ENCODE measurements at regions not wholly inside any gene's neighbourhood (a gene's known extent, or its start where the extent isn't known, plus 50 kb on each side); places are given as distances from the start of the nearest gene placed in this dataset.

DNA sequence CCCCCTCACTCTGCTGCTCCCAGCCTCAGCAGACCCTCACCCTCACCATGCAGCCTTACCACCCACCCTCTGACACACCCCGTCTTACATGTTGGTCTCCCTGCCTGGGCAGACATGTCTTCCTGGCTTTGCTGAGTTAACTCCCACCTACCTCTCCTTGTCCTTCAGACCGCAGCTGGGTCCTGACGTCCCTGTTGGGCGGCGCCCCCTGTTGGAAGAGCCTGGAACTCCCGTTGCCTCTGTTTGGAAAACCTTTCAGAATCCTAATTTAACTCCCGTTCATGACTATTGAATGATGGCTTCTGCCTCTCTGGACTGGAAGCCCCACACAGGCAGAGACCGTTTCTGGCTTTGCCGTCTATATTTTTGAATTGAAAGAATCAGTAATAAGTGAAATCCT lies 245.1 kb downstream of the MYLK4 start:
- TF ChIP-seq POLR2A (IDR thresholded peaks at IDR 0.05) (no peak), CTCF (IDR thresholded peaks at IDR 0.05) (peak in 1 of 6 experiments; percentile 7)

Measured in adrenal gland (tissue), 5 donors.